RWPE2 (cell line): ENCODE measurements at regions not wholly inside any gene's neighbourhood (a gene's known extent, or its start where the extent isn't known, plus 50 kb on each side); places are given as distances from the start of the nearest gene placed in this dataset.

Experiments
- ATAC-seq: fragments of 200-7000 bp; cut with Tn5 transposase; 3 replicates; pipeline ENCODE4 v1.9.1; 2021; ENCODE audit warnings: low read depth
- DNase-seq: peaks from one replicate; pipeline ENCODE4 v3.0.0-alpha.2; 2020; ENCODE audit warnings: low spot score
- H3K27ac ChIP-seq: fragments of 450-650 bp; 2 replicates; pipeline ENCODE4 v1.5.1; 2017; ENCODE audit warnings: mild to moderate bottlenecking; ENCODE audit not compliant: poor library complexity, severe bottlenecking
- H3K27me3 ChIP-seq: fragments of 250-450 bp; sonication (Bioruptor Pico); 2 replicates; pipeline ENCODE4 v1.5.1; 2021; ENCODE audit warnings: mild to moderate bottlenecking, moderate library complexity; ENCODE audit not compliant: insufficient read depth, poor library complexity, severe bottlenecking
- H3K36me3 ChIP-seq: fragments of 250-450 bp; sonication (Bioruptor Pico); 2 replicates; pipeline ENCODE4 v1.5.1; 2020; ENCODE audit warnings: low read depth, mild to moderate bottlenecking, moderate library complexity
- H3K4me1 ChIP-seq: fragments of 250-450 bp; sonication (Bioruptor Pico); 2 replicates; pipeline ENCODE4 v1.5.1; 2021; ENCODE audit warnings: mild to moderate bottlenecking, moderate library complexity; ENCODE audit not compliant: insufficient read depth, poor library complexity, severe bottlenecking
- H3K4me3 ChIP-seq: fragments of 250-450 bp; sonication (Bioruptor Pico); 2 replicates; pipeline ENCODE4 v1.5.1; 2021; ENCODE audit warnings: mild to moderate bottlenecking, moderate library complexity; ENCODE audit not compliant: severe bottlenecking
- H3K9me3 ChIP-seq: fragments of 250-450 bp; sonication (Bioruptor Pico); 2 replicates; pipeline ENCODE4 v1.5.1; 2021; ENCODE audit warnings: mild to moderate bottlenecking, moderate library complexity; ENCODE audit not compliant: severe bottlenecking
- TF ChIP-seq, protein P1 (sequence below): fragments of 450-650 bp; IDR thresholded peaks from one replicate; pipeline ENCODE4 v1.5.1; 2017; ENCODE audit warnings: mild to moderate bottlenecking, moderate library complexity; ENCODE audit not compliant: poor library complexity, severe bottlenecking

DNA sequence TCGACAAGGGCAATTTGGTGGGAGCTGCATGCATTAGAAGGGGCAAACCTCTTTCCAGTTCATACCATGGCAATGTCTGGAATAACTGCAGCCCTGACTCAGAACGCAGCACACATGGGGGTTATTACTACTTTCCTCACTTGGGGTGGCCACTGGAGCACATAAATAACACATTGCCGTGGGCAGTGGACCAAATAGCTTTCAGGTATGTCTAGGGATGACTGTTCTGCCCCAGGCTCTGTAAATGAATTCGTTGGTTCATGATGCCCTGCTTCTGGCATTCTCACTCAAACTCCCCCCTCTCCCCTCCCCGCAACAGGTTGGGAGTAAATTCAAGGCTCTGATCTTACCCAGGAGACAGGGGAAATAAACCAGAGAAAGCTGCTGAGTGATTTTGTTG, 238.0 kb upstream of the PLET1 start:
- DNase-seq (no peak), ATAC-seq (peak; percentile 44; the same call in 1 of the 3 replicates)
- Histone ChIP-seq H3K4me1 (no peaks in the 10 kb centered on the region), H3K27ac (no peak overlapping the region), H3K4me3 (no peak overlapping the region), H3K27me3 (no peaks in the 10 kb centered on the region), H3K9me3 (no peaks in the 10 kb centered on the region), H3K36me3 (no peaks in the 10 kb centered on the region)
- TF ChIP-seq, protein P1, sequence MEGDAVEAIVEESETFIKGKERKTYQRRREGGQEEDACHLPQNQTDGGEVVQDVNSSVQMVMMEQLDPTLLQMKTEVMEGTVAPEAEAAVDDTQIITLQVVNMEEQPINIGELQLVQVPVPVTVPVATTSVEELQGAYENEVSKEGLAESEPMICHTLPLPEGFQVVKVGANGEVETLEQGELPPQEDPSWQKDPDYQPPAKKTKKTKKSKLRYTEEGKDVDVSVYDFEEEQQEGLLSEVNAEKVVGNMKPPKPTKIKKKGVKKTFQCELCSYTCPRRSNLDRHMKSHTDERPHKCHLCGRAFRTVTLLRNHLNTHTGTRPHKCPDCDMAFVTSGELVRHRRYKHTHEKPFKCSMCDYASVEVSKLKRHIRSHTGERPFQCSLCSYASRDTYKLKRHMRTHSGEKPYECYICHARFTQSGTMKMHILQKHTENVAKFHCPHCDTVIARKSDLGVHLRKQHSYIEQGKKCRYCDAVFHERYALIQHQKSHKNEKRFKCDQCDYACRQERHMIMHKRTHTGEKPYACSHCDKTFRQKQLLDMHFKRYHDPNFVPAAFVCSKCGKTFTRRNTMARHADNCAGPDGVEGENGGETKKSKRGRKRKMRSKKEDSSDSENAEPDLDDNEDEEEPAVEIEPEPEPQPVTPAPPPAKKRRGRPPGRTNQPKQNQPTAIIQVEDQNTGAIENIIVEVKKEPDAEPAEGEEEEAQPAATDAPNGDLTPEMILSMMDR: no peak

DNA sequence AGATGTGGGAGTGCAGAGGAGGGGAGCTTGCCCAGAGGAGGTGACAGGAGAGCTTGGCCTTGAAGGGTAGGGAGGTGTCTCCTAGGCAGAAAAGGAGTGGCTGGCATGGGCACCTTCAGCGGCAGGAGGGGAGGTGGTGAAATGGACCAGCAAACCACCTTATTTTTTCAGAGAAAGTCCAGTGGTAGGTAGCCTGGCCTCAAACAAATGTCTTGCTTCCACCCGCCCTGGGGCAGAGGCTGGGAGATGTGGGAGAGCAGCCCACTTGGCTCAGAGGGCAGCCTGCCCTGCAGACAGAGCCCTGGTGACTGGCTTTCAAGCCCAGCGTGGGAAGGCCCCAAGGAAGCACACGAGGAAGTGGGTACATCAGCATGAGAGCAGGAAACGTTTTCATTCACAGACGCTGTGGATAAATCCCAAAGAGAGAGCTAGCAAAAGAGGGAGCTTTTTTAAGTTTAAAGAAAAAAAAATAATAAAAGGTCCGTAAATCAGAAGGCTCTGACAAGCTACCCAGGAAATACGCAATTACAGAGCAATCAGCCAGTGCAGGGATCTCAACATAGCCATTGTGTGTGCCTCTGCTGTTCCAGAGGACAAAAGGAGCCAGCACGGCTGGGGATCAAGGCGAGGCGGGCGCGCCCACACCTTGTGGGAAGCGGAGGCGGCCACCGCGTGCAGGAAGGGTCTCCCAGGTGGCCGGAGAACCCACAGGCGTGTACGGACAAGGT, 238.7 kb upstream of the PLET1 start:
- H3K27ac ChIP-seq: no peak overlapping the region
- DNase-seq (no peak), ATAC-seq (no peak)
- H3K36me3 ChIP-seq: no peaks in the 10 kb centered on the region
- H3K4me3 ChIP-seq: no peak overlapping the region
- no peaks in the 10 kb centered on the region for H3K27me3 ChIP-seq
- H3K4me1 ChIP-seq: no peaks in the 10 kb centered on the region
- TF ChIP-seq, protein P1: no peak
- H3K9me3 ChIP-seq: no peaks in the 10 kb centered on the region

DNA sequence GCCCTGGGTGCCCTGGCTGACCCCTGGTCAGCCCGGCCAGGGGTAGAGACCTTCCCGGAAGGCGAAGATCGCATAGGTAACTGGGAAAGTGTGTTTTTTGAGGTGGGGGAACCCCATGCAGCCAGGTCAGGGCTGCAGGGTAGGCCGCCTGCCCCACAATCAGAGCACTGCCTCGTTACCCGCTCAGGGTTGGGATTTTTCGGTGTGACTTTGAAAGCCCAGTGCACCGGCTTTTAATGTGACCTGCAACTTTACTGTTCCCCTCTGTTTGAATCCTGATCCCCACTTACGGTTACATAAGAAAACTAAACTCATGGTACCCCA, 239.2 kb upstream of the PLET1 start:
- Histone ChIP-seq H3K36me3 (no peaks in the 10 kb centered on the region), H3K4me3 (no peak overlapping the region), H3K27ac (no peak overlapping the region), H3K9me3 (no peaks in the 10 kb centered on the region), H3K27me3 (no peaks in the 10 kb centered on the region), H3K4me1 (no peaks in the 10 kb centered on the region)
- TF ChIP-seq, protein P1: no peak
- DNase-seq: no peak
- ATAC-seq: no peak

DNA sequence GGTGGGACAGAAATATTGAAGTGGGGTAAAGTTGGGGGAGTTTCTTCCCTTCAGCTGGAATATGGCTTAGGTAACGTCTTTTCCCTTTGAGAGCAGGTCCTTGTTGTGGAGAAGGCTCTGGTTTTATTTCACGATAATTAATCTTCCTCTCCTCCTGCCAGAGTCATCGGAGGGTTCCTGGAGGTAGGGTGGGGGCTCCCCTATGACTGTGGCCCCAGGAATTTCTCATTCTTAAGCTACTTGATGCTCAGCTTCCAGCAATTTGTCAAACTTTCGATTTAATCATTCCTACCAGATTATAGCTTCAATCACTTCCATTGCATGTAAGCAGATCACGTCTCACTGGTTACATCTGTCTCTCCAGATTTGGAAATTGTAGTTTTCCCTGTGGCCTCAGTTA, 242.8 kb upstream of the PLET1 start:
- H3K4me3 ChIP-seq: no peak overlapping the region
- H3K27me3 ChIP-seq: no peaks in the 10 kb centered on the region
- H3K9me3 ChIP-seq: no peaks in the 10 kb centered on the region
- no peaks in the 10 kb centered on the region for H3K36me3 ChIP-seq
- ATAC-seq (no peak), DNase-seq (no peak)
- no peaks in the 10 kb centered on the region for H3K4me1 ChIP-seq
- H3K27ac ChIP-seq: no peak overlapping the region
- TF ChIP-seq, protein P1: no peak

DNA sequence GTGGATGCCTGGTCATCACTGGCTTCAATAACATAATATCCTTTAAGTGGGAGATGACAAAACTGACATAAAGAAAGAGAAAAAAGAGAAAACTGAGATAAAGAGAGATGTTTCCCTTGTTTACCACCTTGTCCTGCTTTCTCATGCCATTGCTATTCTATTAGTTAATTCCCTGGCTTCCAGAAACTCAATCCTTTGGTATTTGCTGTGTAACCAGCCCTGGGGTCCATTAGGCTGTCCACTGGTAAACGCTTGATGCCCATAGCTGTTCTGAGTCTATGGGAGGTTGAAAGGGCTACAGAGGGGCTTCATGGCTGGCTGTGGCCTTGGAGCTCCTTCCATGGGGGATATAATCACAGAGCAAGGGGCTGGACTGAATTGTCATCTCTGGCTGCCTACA, 243.4 kb upstream of the PLET1 start:
- no peaks in the 10 kb centered on the region for H3K4me1 ChIP-seq
- TF ChIP-seq, protein P1: no peak
- no peak overlapping the region for H3K27ac ChIP-seq
- no peak overlapping the region for H3K4me3 ChIP-seq
- ATAC-seq (no peak), DNase-seq (no peak)
- H3K27me3 ChIP-seq: no peaks in the 10 kb centered on the region
- H3K36me3 ChIP-seq: no peaks in the 10 kb centered on the region
- no peaks in the 10 kb centered on the region for H3K9me3 ChIP-seq
